Choroid plexus epithelial cell (primary cell): ENCODE measurements at regions not wholly inside any gene's neighbourhood (a gene's known extent, or its start where the extent isn't known, plus 50 kb on each side); places are given as distances from the start of the nearest gene placed in this dataset.

Source experiments
- DNase-seq: peaks from one replicate; pipeline ENCODE4 v3.0.0-alpha.2; 2010; ENCODE audit warnings: low read depth
- H3K4me3 ChIP-seq: 2 replicates; pipeline ENCODE4 v1.5.1; 2011; ENCODE audit warnings: low read depth, mild to moderate bottlenecking, control low read depth, low read length, moderate library complexity
- CTCF ChIP-seq: conservative IDR thresholded peaks from 2 replicates; pipeline ENCODE4 v1.5.1; 2011; ENCODE audit warnings: low read depth, mild to moderate bottlenecking, control low read depth, inconsistent platforms, low read length, moderate library complexity

- DNase-seq, result peak; percentile 70
- H3K4me3 ChIP-seq, result no peak overlapping the region
- no peak for TF ChIP-seq CTCF
Measured at GRCh38 chr1:60984062-60984799, 98.1 kb upstream of the NFIA start.

GRCh38 chr1:60983701-60984061, 98.7 kb upstream of the NFIA start:
- no peak for TF ChIP-seq CTCF
- DNase-seq, result no peak
- H3K4me3 ChIP-seq, result no peak overlapping the region

- no peak for TF ChIP-seq CTCF
- DNase-seq, result no peak
- no peak overlapping the region for H3K4me3 ChIP-seq
Measured at GRCh38 chr1:60982539-60982938, 99.8 kb upstream of the NFIA start.

DNA sequence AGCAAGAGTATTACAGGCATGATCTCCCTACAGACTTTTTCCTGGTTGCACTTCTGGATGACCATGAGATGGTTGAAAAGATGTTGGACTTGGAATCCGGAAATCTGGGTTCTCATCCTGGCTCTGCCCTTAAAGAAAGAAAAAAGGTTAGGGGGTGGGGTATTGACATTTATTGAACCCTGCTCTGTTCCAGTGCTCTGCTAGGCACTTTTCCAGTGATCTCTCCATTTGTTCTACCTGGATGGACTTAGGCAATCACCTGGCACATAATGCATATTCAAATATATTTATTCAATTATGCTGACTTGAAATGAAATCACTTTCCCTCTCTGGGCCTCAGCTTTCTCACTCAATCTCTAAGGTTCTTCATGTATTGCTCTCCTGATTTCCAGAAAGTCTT, 101.0 kb upstream of the NFIA start:
- no peak for DNase-seq
- no peak overlapping the region for H3K4me3 ChIP-seq
- no peak for TF ChIP-seq CTCF

DNA sequence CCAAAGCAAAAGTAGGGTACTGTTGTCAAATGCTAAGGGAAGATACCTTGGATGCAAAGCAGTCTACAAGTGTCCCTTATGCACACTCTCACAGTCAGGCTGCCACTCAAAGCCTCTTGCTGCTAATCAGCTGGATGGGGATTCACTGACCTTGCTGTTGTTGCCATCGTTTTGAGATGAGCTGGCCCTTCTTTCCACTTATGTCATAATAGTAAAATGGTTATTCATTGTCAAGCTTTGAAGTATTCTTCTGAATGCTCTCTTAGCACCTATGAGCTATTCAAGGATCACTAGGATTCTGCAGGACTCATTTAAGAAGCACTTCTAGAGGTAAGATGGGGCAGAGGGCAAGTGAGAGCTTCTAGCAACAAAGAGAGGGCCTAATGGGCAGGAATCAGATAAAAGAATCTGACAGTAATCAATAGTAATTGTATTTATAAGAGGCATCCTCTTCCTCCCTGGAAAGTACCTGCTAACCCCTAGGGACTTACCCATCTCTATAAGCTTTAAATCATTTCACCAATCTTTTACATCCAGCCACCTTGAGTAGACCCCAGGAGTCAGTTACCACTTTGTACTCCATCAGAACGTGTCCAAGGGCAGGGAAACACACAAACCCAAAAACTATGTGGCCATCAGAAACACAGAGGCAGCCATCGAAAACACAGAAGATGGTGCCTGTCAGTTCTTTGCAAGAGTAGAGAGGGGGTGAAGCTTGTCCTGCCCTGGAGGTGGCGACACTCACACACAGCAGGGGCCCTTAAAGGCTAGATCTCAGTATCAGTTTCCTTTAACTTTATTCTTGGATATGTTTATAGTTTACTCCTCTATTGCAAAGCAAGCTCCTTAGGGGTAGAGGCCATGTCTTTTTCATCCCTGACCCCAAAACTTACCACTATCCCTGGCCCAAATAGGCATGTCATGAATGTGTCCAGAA, 103.7 kb upstream of the NFIA start:
- peak; percentile 71 for DNase-seq
- H3K4me3 ChIP-seq, result no peak overlapping the region
- peak; percentile 80 for TF ChIP-seq CTCF

DNA sequence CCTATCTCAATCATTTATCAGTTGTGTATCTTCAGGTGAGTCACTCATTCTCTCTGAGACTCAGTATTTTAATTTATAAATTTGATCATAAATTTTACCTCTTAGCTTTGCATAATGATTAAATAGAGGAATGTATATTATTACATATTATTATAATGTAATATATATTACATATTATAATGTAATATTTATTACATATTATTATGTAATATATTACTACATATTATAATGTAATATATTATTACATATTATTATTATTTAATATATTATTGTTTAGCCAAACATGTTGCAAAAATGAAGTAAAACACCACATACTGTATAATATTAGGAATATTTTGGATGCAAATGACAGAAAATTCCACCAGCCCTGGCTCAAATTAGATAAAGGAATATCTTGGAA, 104.7 kb upstream of the NFIA start:
- H3K4me3 ChIP-seq, result no peak overlapping the region
- TF ChIP-seq CTCF, result no peak
- no peak for DNase-seq
